H1 (cell line): ENCODE measurements at regions not wholly inside any gene's neighbourhood (a gene's known extent, or its start where the extent isn't known, plus 50 kb on each side); places are given as distances from the start of the nearest gene placed in this dataset.

ENCODE experiments used
- CTCF ChIA-PET: fragments of 300-600 bp; sonication (Branson Sonifier 250); formaldehyde crosslinking; loops from one replicate; lab custom pipeline; 2021; ENCODE audit not compliant: partially characterized antibody; lab: Charles Lee
- POLR2A ChIA-PET: fragments of 300-600 bp; sonication (Branson Sonifier 250); formaldehyde crosslinking; loops from one replicate; lab custom pipeline; 2021; ENCODE audit warnings: inconsistent platforms; ENCODE audit not compliant: partially characterized antibody; lab: Charles Lee
- DNase-seq, 2 experiments: peaks; one replicate each; pipeline versions ENCODE4 v3.0.0 to v3.0.0-alpha.2; 2010 to 2022; ENCODE audit warnings: low spot score in 2 of 2, low read depth in 1 of 2, mixed read lengths in 1 of 2
- FAIRE-seq: peaks from 2 replicates; lab custom pipeline; 2011; peaks lifted over from hg19 to GRCh38; lab: Jason Lieb, UNC
- H2AFZ ChIP-seq: 2 replicates; pipeline ENCODE4 v1.8.1; 2012; ENCODE audit warnings: low read length, inconsistent platforms
- H2AK5ac ChIP-seq: 2 replicates; pipeline ENCODE4 v1.6.1; 2013; ENCODE audit warnings: low read depth, low read length
- H2BK120ac ChIP-seq: replicated peaks from 2 replicates; pipeline ENCODE3; 2013; ENCODE audit warnings: low read depth, low read length, inconsistent platforms
- H2BK12ac ChIP-seq: 2 replicates; pipeline ENCODE4 v1.6.1; 2013; ENCODE audit warnings: low read depth, low read length
- H2BK15ac ChIP-seq: 2 replicates; pipeline ENCODE4 v1.6.1; 2013; ENCODE audit warnings: low read length
- H2BK20ac ChIP-seq: 2 replicates; pipeline ENCODE4 v1.6.1; 2013; ENCODE audit warnings: low read length
- H2BK5ac ChIP-seq: 2 replicates; pipeline ENCODE4 v1.6.1; 2013; ENCODE audit warnings: low read depth, low read length
- H3K14ac ChIP-seq: 2 replicates; pipeline ENCODE4 v1.6.1; 2013; ENCODE audit warnings: inconsistent platforms; ENCODE audit not compliant: insufficient read length
- H3K18ac ChIP-seq: 2 replicates; pipeline ENCODE4 v1.6.1; 2013; ENCODE audit warnings: low read length; ENCODE audit errors: extremely low read depth
- H3K23ac ChIP-seq: 2 replicates; pipeline ENCODE4 v1.6.1; 2013; ENCODE audit warnings: inconsistent platforms; ENCODE audit not compliant: insufficient read length
- H3K23me2 ChIP-seq: 2 replicates; pipeline ENCODE4 v1.6.1; 2013; ENCODE audit warnings: low read depth, low read length
- H3K27ac ChIP-seq: 2 replicates; pipeline ENCODE4 v1.6.1; 2011; ENCODE audit warnings: low read depth, low read length, inconsistent platforms
- H3K27me3 ChIP-seq, 4 experiments: replicated peaks in 1 of 4; 1 replicate in 1 of 4; 2 replicates in 3 of 4; pipeline versions ENCODE4 v1.6.1 to v1.8.1; 2011 to 2013; ENCODE audit warnings: low read length in 3 of 4, mild to moderate bottlenecking in 3 of 4, inconsistent platforms in 2 of 4, mixed read lengths in 2 of 4, moderate library complexity in 1 of 4; ENCODE audit not compliant: control insufficient read depth in 3 of 4, insufficient read depth in 3 of 4; ENCODE audit errors: extremely low read depth in 1 of 4
- H3K36me3 ChIP-seq, 4 experiments: 2 replicates each; pipeline versions ENCODE4 v1.6.1 to v1.8.1; 2011 to 2013; ENCODE audit warnings: mild to moderate bottlenecking in 4 of 4, low read length in 3 of 4, moderate library complexity in 2 of 4, control low read depth in 1 of 4, inconsistent platforms in 1 of 4; ENCODE audit not compliant: insufficient read depth in 4 of 4, control insufficient read depth in 2 of 4
- H3K4ac ChIP-seq: replicated peaks from 2 replicates; pipeline ENCODE3; 2013; ENCODE audit warnings: low read length, low read depth, mixed read lengths, inconsistent platforms; ENCODE audit not compliant: insufficient read length
- H3K4me1 ChIP-seq, 4 experiments: replicated peaks in 1 of 4; 1 replicate in 1 of 4; 2 replicates in 3 of 4; pipeline versions ENCODE4 v1.6.1 to v1.8.1; 2011 to 2013; ENCODE audit warnings: low read length in 3 of 4, inconsistent platforms in 2 of 4, mixed read lengths in 1 of 4; ENCODE audit not compliant: insufficient read depth in 4 of 4, control insufficient read depth in 3 of 4
- H3K4me2 ChIP-seq, 2 experiments: 2 replicates each; pipeline versions ENCODE4 v1.6.1 to v1.8.1; 2011 to 2013; ENCODE audit warnings: low read depth in 2 of 2, low read length in 2 of 2, control low read depth in 1 of 2, inconsistent platforms in 1 of 2, mild to moderate bottlenecking in 1 of 2; ENCODE audit not compliant: insufficient read depth in 1 of 2
- H3K4me3 ChIP-seq, 4 experiments: fragments of 200-600, 300-600 bp in 1 of 4; sonication (generic), shearing (Covaris generic), sonication (Bioruptor Twin) in 1 of 4; 2 replicates each; pipeline versions ENCODE4 v1.5.1 to v1.8.1; 2011 to 2016; ENCODE audit warnings: low read length in 4 of 4, low read depth in 3 of 4, control low read depth in 2 of 4, inconsistent platforms in 2 of 4, mild to moderate bottlenecking in 2 of 4, mixed read lengths in 1 of 4, moderate library complexity in 1 of 4; ENCODE audit not compliant: insufficient read depth in 2 of 4; ENCODE audit errors: extremely low read depth in 1 of 4
- H3K56ac ChIP-seq: replicated peaks from 2 replicates; pipeline ENCODE3; 2013; ENCODE audit warnings: low read depth, mild to moderate bottlenecking, mixed read lengths, low read length, inconsistent platforms; ENCODE audit not compliant: insufficient read length
- H3K79me1 ChIP-seq: 2 replicates; pipeline ENCODE4 v1.6.1; 2013; ENCODE audit warnings: low read depth, low read length, control low read depth
- H3K79me2 ChIP-seq, 2 experiments: 2 replicates each; pipeline versions ENCODE4 v1.6.1 to v1.8.1; 2012 to 2013; ENCODE audit warnings: low read length in 2 of 2, mild to moderate bottlenecking in 2 of 2, inconsistent platforms in 1 of 2; ENCODE audit not compliant: insufficient read depth in 2 of 2, control insufficient read depth in 1 of 2
- H3K9ac ChIP-seq, 4 experiments: replicated peaks in 1 of 4; 1 replicate in 1 of 4; 2 replicates in 3 of 4; pipeline versions ENCODE4 v1.6.1 to v1.8.1; 2011 to 2013; ENCODE audit warnings: low read depth in 3 of 4, low read length in 3 of 4, control low read depth in 2 of 4, mild to moderate bottlenecking in 2 of 4, moderate library complexity in 2 of 4, inconsistent platforms in 1 of 4; ENCODE audit errors: extremely low read depth in 1 of 4
- H3K9me3 ChIP-seq, 2 experiments: 2 replicates each; pipeline versions ENCODE4 v1.6.1 to v1.8.1; 2012 to 2013; ENCODE audit warnings: mild to moderate bottlenecking in 2 of 2, moderate library complexity in 2 of 2, control low read depth in 1 of 2, inconsistent platforms in 1 of 2, low read depth in 1 of 2, low read length in 1 of 2, mixed read lengths in 1 of 2; ENCODE audit not compliant: insufficient read depth in 2 of 2
- H4K20me1 ChIP-seq, 2 experiments: replicated peaks in 1 of 2; 2 replicates each; pipeline versions ENCODE3 to v1.8.1; 2011 to 2013; ENCODE audit warnings: inconsistent platforms in 2 of 2, low read length in 2 of 2, mild to moderate bottlenecking in 1 of 2; ENCODE audit not compliant: insufficient read depth in 2 of 2, control insufficient read depth in 1 of 2
- H4K5ac ChIP-seq: 2 replicates; pipeline ENCODE4 v1.6.1; 2013; ENCODE audit warnings: low read length, low read depth, mixed read lengths, inconsistent platforms; ENCODE audit not compliant: insufficient read length
- H4K8ac ChIP-seq: 2 replicates; pipeline ENCODE4 v1.8.0; 2013; ENCODE audit warnings: mild to moderate bottlenecking, moderate library complexity, low read length, inconsistent platforms; ENCODE audit not compliant: insufficient read depth; ENCODE audit errors: extremely low read depth
- H4K91ac ChIP-seq: replicated peaks from 2 replicates; pipeline ENCODE3; 2013; ENCODE audit warnings: low read length, mixed read lengths, inconsistent platforms; ENCODE audit not compliant: insufficient read length
- BACH1 ChIP-seq: IDR thresholded peaks from 2 replicates; pipeline ENCODE4 v1.6.1; 2012; ENCODE audit warnings: low read length, improper control_type of control experiment
- CBX5 ChIP-seq: fragments of 300-800, 300-1000 bp; sonication (generic); IDR thresholded peaks from 2 replicates; pipeline ENCODE4 v1.7.1; 2016; ENCODE audit warnings: antibody characterized with exemption, low read length, low read depth
- CHD1 ChIP-seq: IDR thresholded peaks from 2 replicates; pipeline ENCODE4 v1.6.1; 2012; ENCODE audit warnings: low read depth, low read length, improper control_type of control experiment
- EP300 ChIP-seq, 2 experiments: IDR thresholded peaks; 1 replicate in 1 of 2; 2 replicates in 1 of 2; pipeline ENCODE4 v1.6.1; 2011 to 2012; ENCODE audit warnings: low read depth in 2 of 2, low read length in 2 of 2, mild to moderate bottlenecking in 2 of 2, borderline replicate concordance in 1 of 2, inconsistent platforms in 1 of 2, moderate library complexity in 1 of 2
- JUND ChIP-seq: IDR thresholded peaks from 2 replicates; pipeline ENCODE4 v1.6.1; 2011; ENCODE audit warnings: mild to moderate bottlenecking, improper control_type of control experiment, low read length
- PHF8 ChIP-seq: fragments of 200-600 bp; sonication (generic); conservative IDR thresholded peaks from 2 replicates; pipeline ENCODE4 v1.7.1; 2012; ENCODE audit warnings: low read depth, mild to moderate bottlenecking, inconsistent platforms, low read length, moderate library complexity
- POLR2AphosphoS5 ChIP-seq: IDR thresholded peaks from 2 replicates; pipeline ENCODE4 v1.6.1; 2011; ENCODE audit warnings: low read depth, low read length
- POU5F1 ChIP-seq: IDR thresholded peaks from 2 replicates; pipeline ENCODE4 v1.6.1; 2011; ENCODE audit warnings: low read depth, mild to moderate bottlenecking, low read length, moderate library complexity
- SAP30 ChIP-seq: fragments of 300-600 bp; sonication (generic); IDR thresholded peaks from 2 replicates; pipeline ENCODE4 v1.7.1; 2012; ENCODE audit warnings: low read length, moderate library complexity, mild to moderate bottlenecking, inconsistent platforms; ENCODE audit not compliant: insufficient read depth, insufficient replicate concordance
- SP1 ChIP-seq: IDR thresholded peaks from 2 replicates; pipeline ENCODE4 v1.6.1; 2011; ENCODE audit warnings: low read depth, low read length
- TBP ChIP-seq: IDR thresholded peaks from 2 replicates; pipeline ENCODE4 v1.6.1; 2011; ENCODE audit warnings: low read depth, low read length, improper control_type of control experiment
- WGBS, 2 experiments: shearing (Covaris generic) in 1 of 2; methylation state at CpG; one replicate each; pipeline versions ENCODE4 v1.1.6 to v1.1.7; 2013 to 2015; ENCODE audit warnings: low lambda C conversion rate in 2 of 2, mixed read lengths in 2 of 2, inconsistent platforms in 1 of 2, low coverage in 1 of 2, missing lambda C conversion rate in 1 of 2; ENCODE audit not compliant: insufficient replicate concordance in 2 of 2, insufficient coverage in 1 of 2, insufficient read length in 1 of 2; ENCODE audit errors: extremely low coverage in 1 of 2, missing lambda C conversion rate in 1 of 2; 5-methylcytosine and 5-hydroxymethylcytosine counted together
- TF ChIP-seq, protein P1 (sequence below): IDR thresholded peaks from 2 replicates; pipeline ENCODE4 v1.6.1; 2012; ENCODE audit warnings: low read length, inconsistent platforms

DNA sequence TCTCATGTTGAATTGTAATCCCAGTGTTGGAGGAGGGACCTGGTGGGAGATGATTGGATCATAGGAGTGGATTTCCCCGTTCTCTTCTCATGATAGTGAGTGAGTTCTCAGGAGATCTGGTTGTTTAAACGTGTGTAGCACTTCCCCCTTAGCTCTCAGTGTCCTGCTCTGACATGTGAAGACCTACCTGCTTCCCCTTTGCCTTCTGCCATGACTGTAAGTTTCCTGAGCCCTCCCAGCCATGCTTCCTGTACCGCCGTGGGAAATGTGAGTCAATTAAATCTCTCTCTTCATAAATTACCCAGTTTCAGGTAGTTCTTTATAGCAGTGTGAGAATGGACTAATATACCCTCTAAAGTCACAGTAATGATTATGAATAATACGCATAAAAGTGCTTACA is 248.4 kb upstream of the LRRC7 start:
- no peak overlapping the region for H3K4ac ChIP-seq
- no peak overlapping the region for H3K23ac ChIP-seq
- H4K20me1 ChIP-seq, result no peaks in the 10 kb centered on the region
- no peaks in the 10 kb centered on the region for H3K9me3 ChIP-seq
- 89% methylated on average over 5 of the region's 5 CpGs; no CpG with 5 or more reads in 1 of the 2 experiments for WGBS, 2 experiments
- no peak for TF ChIP-seq POU5F1
- no peak for TF ChIP-seq PHF8
- TF ChIP-seq SAP30, result no peak
- no peak for TF ChIP-seq CBX5
- TF ChIP-seq EP300 (IDR thresholded peaks at IDR 0.05; ENCODE audit: borderline replicate concordance in 1 of 2, low read depth in 2 of 2, low read length in 2 of 2), result no peak
- no peak for TF ChIP-seq JUND
- TF ChIP-seq TBP, result no peak
- TF ChIP-seq BACH1, result no peak
- no peak for TF ChIP-seq POLR2AphosphoS5
- no peak for TF ChIP-seq SP1
- no peak for TF ChIP-seq CHD1
- TF ChIP-seq, protein P1, sequence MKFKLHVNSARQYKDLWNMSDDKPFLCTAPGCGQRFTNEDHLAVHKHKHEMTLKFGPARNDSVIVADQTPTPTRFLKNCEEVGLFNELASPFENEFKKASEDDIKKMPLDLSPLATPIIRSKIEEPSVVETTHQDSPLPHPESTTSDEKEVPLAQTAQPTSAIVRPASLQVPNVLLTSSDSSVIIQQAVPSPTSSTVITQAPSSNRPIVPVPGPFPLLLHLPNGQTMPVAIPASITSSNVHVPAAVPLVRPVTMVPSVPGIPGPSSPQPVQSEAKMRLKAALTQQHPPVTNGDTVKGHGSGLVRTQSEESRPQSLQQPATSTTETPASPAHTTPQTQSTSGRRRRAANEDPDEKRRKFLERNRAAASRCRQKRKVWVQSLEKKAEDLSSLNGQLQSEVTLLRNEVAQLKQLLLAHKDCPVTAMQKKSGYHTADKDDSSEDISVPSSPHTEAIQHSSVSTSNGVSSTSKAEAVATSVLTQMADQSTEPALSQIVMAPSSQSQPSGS, result no peak
- H2AK5ac ChIP-seq, result no peak overlapping the region
- no peak overlapping the region for H2BK15ac ChIP-seq
- no peak overlapping the region for H3K4me2 ChIP-seq
- no peak overlapping the region for H2BK120ac ChIP-seq
- ChIA-PET POLR2A (no interaction called here), CTCF (no interaction called here)
- H4K5ac ChIP-seq, result no peak overlapping the region
- H3K18ac ChIP-seq, result no peak overlapping the region
- FAIRE-seq (no peak), DNase-seq (no peak)
- H3K4me1 ChIP-seq, result no peaks in the 10 kb centered on the region; a peak in 2 of 7 replicates
- no peaks in the 10 kb centered on the region for H3K79me1 ChIP-seq
- no peak overlapping the region for H3K56ac ChIP-seq
- no peaks in the 10 kb centered on the region for H3K27me3 ChIP-seq
- no peak overlapping the region for H2BK20ac ChIP-seq
- H3K79me2 ChIP-seq, result no peaks in the 10 kb centered on the region
- H2AFZ ChIP-seq, result no peak overlapping the region
- H3K27ac ChIP-seq, result no peak overlapping the region
- H3K9ac ChIP-seq, result no peak overlapping the region
- no peak overlapping the region for H4K8ac ChIP-seq
- no peaks in the 10 kb centered on the region for H3K23me2 ChIP-seq
- no peak overlapping the region for H3K4me3 ChIP-seq
- no peaks in the 10 kb centered on the region for H3K36me3 ChIP-seq
- no peak overlapping the region for H2BK5ac ChIP-seq
- no peak overlapping the region for H2BK12ac ChIP-seq
- no peak overlapping the region for H4K91ac ChIP-seq
- H3K14ac ChIP-seq, result no peak overlapping the region
